GM06990 (cell line): ENCODE measurements at regions not wholly inside any gene's neighbourhood (a gene's known extent, or its start where the extent isn't known, plus 50 kb on each side); places are given as distances from the start of the nearest gene placed in this dataset.

ENCODE experiments used
- DNase-seq: peaks from one replicate; pipeline ENCODE4 v3.0.0-alpha.2; 2011; ENCODE audit not compliant: insufficient read length; ENCODE audit errors: extremely low read depth
- H3K27me3 ChIP-seq: replicated peaks from 2 replicates; pipeline ENCODE4 v1.6.0; 2011; ENCODE audit warnings: low read length; ENCODE audit not compliant: control insufficient read depth, insufficient read depth
- H3K36me3 ChIP-seq: 2 replicates; pipeline ENCODE4 v1.5.1; 2011; ENCODE audit warnings: low read length; ENCODE audit not compliant: control insufficient read depth, insufficient read depth
- H3K4me3 ChIP-seq: replicated peaks from 2 replicates; pipeline ENCODE4 v1.5.1; 2011; ENCODE audit warnings: low read depth, mild to moderate bottlenecking, control low read depth, low read length
- CTCF ChIP-seq: IDR thresholded peaks from 2 replicates; pipeline ENCODE4 v1.5.1; 2011; ENCODE audit warnings: low read length, control low read depth, mild to moderate bottlenecking, inconsistent platforms; ENCODE audit not compliant: insufficient read depth, poor library complexity, severe bottlenecking

DNA sequence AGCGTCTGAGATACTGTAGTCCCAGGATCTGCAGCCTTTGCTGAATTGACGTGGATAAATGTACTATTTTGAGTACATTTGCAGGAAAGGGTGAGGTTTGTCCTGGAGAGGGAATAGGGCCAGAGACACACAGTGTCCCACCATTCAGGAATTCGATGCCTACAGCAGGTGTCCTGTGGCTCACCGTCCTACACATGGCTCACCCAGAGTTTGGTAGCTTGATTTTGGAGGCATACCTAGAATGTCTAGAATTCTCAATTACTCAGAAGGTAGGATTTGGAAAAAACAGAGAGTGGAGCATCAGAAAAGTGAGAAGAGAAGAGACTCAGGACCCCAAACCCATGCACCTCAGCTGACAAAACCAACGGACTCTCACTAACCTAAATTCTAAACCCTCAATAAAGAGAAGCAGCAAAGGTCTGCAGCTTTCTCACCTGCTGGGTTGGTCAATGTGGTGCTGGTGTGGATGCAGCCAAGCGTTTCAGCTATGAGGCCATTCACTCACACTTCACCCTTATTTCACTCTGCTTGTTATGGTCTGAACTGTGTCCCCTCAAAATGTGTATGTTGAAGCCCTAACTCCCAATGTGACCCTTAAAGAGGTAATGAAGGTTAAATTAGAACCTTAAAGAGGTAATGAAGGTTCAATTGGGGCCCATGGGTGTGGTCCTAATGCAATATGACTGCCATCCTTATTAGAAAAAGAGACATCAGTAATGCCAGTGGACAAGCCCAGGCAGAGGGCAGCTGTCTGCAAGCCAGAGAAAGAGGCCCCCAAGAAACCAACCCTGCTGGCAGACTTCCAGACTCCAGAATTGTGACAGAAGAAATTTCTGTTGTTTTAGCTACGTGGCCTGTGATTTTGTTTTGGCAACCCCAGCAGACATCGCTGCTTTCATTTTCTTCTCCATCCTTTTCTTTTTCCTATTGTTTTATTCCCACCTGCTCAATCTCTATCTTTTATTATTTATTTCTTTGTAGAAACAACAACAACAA lies 187.8 kb downstream of the SNX19 start:
- Histone ChIP-seq H3K4me3 (no peak overlapping the region), H3K27me3 (no peaks in the 10 kb centered on the region; the same call in 1 of the 2 replicates), H3K36me3 (no peaks in the 10 kb centered on the region)
- no peak for DNase-seq
- no peak for TF ChIP-seq CTCF

DNA sequence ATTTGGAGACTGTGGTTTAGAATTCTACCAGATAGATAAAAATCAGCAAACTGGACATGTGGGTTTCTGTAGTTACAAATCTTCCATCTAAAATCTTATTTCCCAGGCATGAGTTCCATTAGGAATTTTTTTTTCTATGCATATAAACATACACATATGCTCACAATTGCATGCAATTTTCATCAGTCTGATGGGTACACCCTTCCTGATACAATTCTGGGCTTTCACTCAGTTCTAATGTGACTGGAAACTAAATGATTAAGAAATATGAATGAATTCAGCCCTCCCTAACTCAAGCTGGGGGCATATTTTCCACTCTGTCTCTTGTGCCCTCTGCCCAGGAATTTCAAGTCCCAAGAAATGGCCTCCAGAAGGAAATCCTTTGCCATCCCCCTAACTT lies 187.1 kb downstream of the SNX19 start:
- Histone ChIP-seq H3K4me3 (no peak overlapping the region), H3K27me3 (no peaks in the 10 kb centered on the region), H3K36me3 (no peaks in the 10 kb centered on the region)
- no peak for TF ChIP-seq CTCF
- DNase-seq: no peak

DNA sequence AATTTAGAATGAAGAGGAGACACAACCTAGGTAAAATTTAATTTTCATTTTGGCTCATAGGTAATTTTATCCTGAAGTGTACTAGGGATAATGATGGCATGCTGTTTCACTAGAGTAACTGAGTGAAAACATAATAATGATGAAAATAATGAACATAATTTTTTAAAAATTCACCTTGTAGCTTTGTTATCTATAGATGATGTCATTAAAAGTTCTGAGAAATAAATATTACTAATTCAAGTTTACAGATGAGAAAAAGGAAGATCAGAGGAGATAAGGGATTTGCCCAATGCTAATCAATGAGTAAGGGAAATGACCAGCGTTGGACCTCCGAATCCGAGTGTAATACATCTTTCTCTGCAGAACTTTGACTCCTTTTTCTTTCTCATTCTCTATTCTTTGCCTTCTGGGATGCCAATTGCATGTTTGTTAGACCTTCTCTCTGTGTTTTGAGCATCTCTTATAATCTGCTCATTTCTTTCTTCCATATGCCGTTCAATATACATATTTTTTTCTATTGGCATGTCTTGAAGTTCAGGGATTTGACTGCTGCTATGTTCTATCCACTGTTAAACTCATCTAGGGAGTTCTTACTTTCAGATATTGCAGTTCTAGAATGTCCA lies 186.5 kb downstream of the SNX19 start:
- H3K27me3 ChIP-seq: no peaks in the 10 kb centered on the region
- no peak for DNase-seq
- H3K4me3 ChIP-seq: no peak overlapping the region
- no peak for TF ChIP-seq CTCF
- no peaks in the 10 kb centered on the region for H3K36me3 ChIP-seq

DNA sequence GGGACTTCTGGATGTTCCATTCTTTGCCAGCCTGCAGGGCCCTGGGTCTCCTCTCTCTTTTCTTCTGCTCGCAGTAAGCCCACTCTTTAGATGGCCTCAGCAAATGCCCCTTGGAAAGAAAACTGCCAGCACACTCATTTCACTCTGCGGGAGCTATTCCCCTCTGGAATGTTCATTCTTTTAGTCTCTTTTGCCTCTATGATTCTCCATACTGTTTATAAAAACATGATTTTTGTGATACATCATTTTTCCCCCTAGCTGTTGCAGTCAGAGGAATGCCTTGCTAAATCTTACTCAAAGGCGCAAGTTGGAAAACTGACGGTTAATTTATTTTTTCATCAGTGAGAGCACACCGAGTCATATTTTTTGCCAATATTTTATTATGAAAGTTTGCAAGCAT lies 184.9 kb downstream of the SNX19 start:
- TF ChIP-seq CTCF: no peak
- H3K27me3 ChIP-seq: no peaks in the 10 kb centered on the region
- H3K4me3 ChIP-seq: no peak overlapping the region
- DNase-seq: no peak
- H3K36me3 ChIP-seq: no peaks in the 10 kb centered on the region

DNA sequence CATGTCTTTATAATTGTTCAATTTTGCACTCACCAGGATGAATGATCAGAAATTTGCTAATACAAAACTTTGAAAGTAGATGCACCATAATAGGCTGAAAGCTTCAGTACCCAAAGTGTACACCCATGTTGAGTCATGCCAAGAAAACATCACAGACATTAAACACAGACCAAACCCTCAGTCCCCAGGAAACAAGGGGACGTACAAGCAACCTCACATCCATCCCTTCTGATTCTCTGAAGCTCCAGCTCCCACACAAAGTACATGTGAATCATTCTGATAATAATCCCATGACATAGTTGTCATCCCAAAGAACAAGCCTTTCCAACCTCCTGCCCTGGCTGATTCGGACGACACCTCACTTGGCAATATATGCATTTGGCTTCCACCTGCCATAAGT lies 183.8 kb downstream of the SNX19 start:
- H3K36me3 ChIP-seq: no peaks in the 10 kb centered on the region
- TF ChIP-seq CTCF: no peak
- no peak for DNase-seq

More for the DNA sequence above, 183.8 kb downstream of the SNX19 start:
- no peak overlapping the region for H3K4me3 ChIP-seq
- no peaks in the 10 kb centered on the region for H3K27me3 ChIP-seq
